Activated T-cell treated with anti-CD3 and anti-CD28 coated beads, Interleukin-2, amount 50 U/mL, for 24 hours (primary cell): ENCODE measurements at regions not wholly inside any gene's neighbourhood (a gene's known extent, or its start where the extent isn't known, plus 50 kb on each side); places are given as distances from the start of the nearest gene placed in this dataset.

Experiments used
- DNase-seq: peaks from one replicate; pipeline ENCODE4 v3.0.0-alpha.2; 2020
- H3K27ac Mint-ChIP-seq: 2 replicates; pipeline ENCODE4 v1.8.0; 2020; ENCODE audit warnings: mild to moderate bottlenecking, mixed read lengths
- H3K27me3 Mint-ChIP-seq: 2 replicates; pipeline ENCODE4 v1.8.0; 2020; ENCODE audit warnings: mixed read lengths
- H3K36me3 Mint-ChIP-seq: 2 replicates; pipeline ENCODE4 v1.8.0; 2020; ENCODE audit warnings: low read depth, mixed read lengths
- H3K4me1 Mint-ChIP-seq: 2 replicates; pipeline ENCODE4 v1.8.0; 2020; ENCODE audit warnings: low read depth, mixed read lengths
- H3K4me3 Mint-ChIP-seq: 2 replicates; pipeline ENCODE4 v1.8.0; 2020; ENCODE audit warnings: mild to moderate bottlenecking, moderate library complexity, mixed read lengths
- H3K9me3 Mint-ChIP-seq: 2 replicates; pipeline ENCODE4 v1.8.0; 2020; ENCODE audit warnings: mixed read lengths

GRCh38 chr2:104577143-104577542 lies 276.8 kb upstream of the POU3F3 start:
- DNase-seq: no peak
- Mint-ChIP-seq H3K4me1 (no peaks in the 10 kb centered on the region), H3K27ac (no peak overlapping the region), H3K9me3 (no peaks in the 10 kb centered on the region), H3K4me3 (no peak overlapping the region), H3K27me3 (no peaks in the 10 kb centered on the region), H3K36me3 (no peaks in the 10 kb centered on the region)

- H3K4me3 Mint-ChIP-seq: no peak overlapping the region
- no peaks in the 10 kb centered on the region for H3K4me1 Mint-ChIP-seq
- no peaks in the 10 kb centered on the region for H3K9me3 Mint-ChIP-seq
- H3K36me3 Mint-ChIP-seq: no peaks in the 10 kb centered on the region
- H3K27ac Mint-ChIP-seq: no peak overlapping the region
- H3K27me3 Mint-ChIP-seq: no peaks in the 10 kb centered on the region
- no peak for DNase-seq
Measured at GRCh38 chr2:104582471-104582870, 271.4 kb upstream of the POU3F3 start.

- Mint-ChIP-seq H3K4me3 (no peak overlapping the region), H3K27ac (no peak overlapping the region), H3K4me1 (no peaks in the 10 kb centered on the region), H3K36me3 (no peaks in the 10 kb centered on the region), H3K27me3 (no peaks in the 10 kb centered on the region), H3K9me3 (no peaks in the 10 kb centered on the region)
- DNase-seq: no peak
Measured at GRCh38 chr2:104583811-104584210, 270.1 kb upstream of the POU3F3 start.

GRCh38 chr2:104584393-104584792 lies 269.5 kb upstream of the POU3F3 start:
- Mint-ChIP-seq H3K4me3 (no peak overlapping the region), H3K36me3 (no peaks in the 10 kb centered on the region), H3K27me3 (no peaks in the 10 kb centered on the region), H3K27ac (no peak overlapping the region), H3K9me3 (no peaks in the 10 kb centered on the region), H3K4me1 (no peaks in the 10 kb centered on the region)
- DNase-seq: no peak

GRCh38 chr2:104595576-104595975 lies 258.3 kb upstream of the POU3F3 start:
- Mint-ChIP-seq H3K27me3 (no peaks in the 10 kb centered on the region), H3K36me3 (no peaks in the 10 kb centered on the region), H3K4me3 (no peak overlapping the region), H3K27ac (no peak overlapping the region), H3K9me3 (peaks cover 24% of the 10 kb centered on the region), H3K4me1 (no peaks in the 10 kb centered on the region)
- DNase-seq: no peak

- Mint-ChIP-seq H3K9me3 (peaks cover 17% of the 10 kb centered on the region), H3K36me3 (no peaks in the 10 kb centered on the region), H3K27ac (no peak overlapping the region), H3K4me3 (no peak overlapping the region), H3K27me3 (no peaks in the 10 kb centered on the region), H3K4me1 (no peaks in the 10 kb centered on the region)
- no peak for DNase-seq
Measured at GRCh38 chr2:104597942-104598341, 256.0 kb upstream of the POU3F3 start.

- no peak for DNase-seq
- Mint-ChIP-seq H3K27ac (no peak overlapping the region), H3K36me3 (no peaks in the 10 kb centered on the region), H3K9me3 (peaks cover 13% of the 10 kb centered on the region), H3K4me3 (no peak overlapping the region), H3K4me1 (no peaks in the 10 kb centered on the region), H3K27me3 (no peaks in the 10 kb centered on the region)
Measured at GRCh38 chr2:104598636-104599035, 255.3 kb upstream of the POU3F3 start.

GRCh38 chr2:104599787-104600510 lies 254.0 kb upstream of the POU3F3 start:
- Mint-ChIP-seq H3K4me1 (no peaks in the 10 kb centered on the region), H3K27ac (no peak overlapping the region), H3K9me3 (peaks cover 17% of the 10 kb centered on the region), H3K27me3 (no peaks in the 10 kb centered on the region), H3K36me3 (no peaks in the 10 kb centered on the region), H3K4me3 (no peak overlapping the region)
- DNase-seq: no peak

- no peaks in the 10 kb centered on the region for H3K4me1 Mint-ChIP-seq
- DNase-seq: no peak
- no peaks in the 10 kb centered on the region for H3K27me3 Mint-ChIP-seq
- no peak overlapping the region for H3K27ac Mint-ChIP-seq
- H3K9me3 Mint-ChIP-seq: peaks cover 9% of the 10 kb centered on the region
- H3K4me3 Mint-ChIP-seq: no peak overlapping the region
- H3K36me3 Mint-ChIP-seq: no peaks in the 10 kb centered on the region
Measured at GRCh38 chr2:104606056-104606455, 247.9 kb upstream of the POU3F3 start.

GRCh38 chr2:104616856-104617255 lies 237.1 kb upstream of the POU3F3 start:
- Mint-ChIP-seq H3K27ac (no peak overlapping the region), H3K4me1 (no peaks in the 10 kb centered on the region), H3K4me3 (no peak overlapping the region), H3K9me3 (peaks cover 4% of the 10 kb centered on the region), H3K36me3 (no peaks in the 10 kb centered on the region), H3K27me3 (no peaks in the 10 kb centered on the region)
- no peak for DNase-seq

GRCh38 chr2:104620801-104621200 lies 233.1 kb upstream of the POU3F3 start:
- peaks cover 9% of the 10 kb centered on the region for H3K9me3 Mint-ChIP-seq
- H3K36me3 Mint-ChIP-seq: no peaks in the 10 kb centered on the region
- no peak overlapping the region for H3K4me3 Mint-ChIP-seq
- no peaks in the 10 kb centered on the region for H3K4me1 Mint-ChIP-seq
- H3K27ac Mint-ChIP-seq: no peak overlapping the region
- no peaks in the 10 kb centered on the region for H3K27me3 Mint-ChIP-seq
- no peak for DNase-seq

GRCh38 chr2:104635608-104636007 lies 218.3 kb upstream of the POU3F3 start:
- no peak overlapping the region for H3K4me3 Mint-ChIP-seq

GRCh38 chr2:104638190-104638858 lies 215.6 kb upstream of the POU3F3 start:
- no peak for DNase-seq
- Mint-ChIP-seq H3K27me3 (no peaks in the 10 kb centered on the region), H3K4me3 (no peak overlapping the region), H3K9me3 (no peaks in the 10 kb centered on the region), H3K4me1 (no peaks in the 10 kb centered on the region), H3K27ac (no peak overlapping the region), H3K36me3 (no peaks in the 10 kb centered on the region)

More at GRCh38 chr2:104635608-104636007, 218.3 kb upstream of the POU3F3 start:
- DNase-seq: no peak
- H3K27me3 Mint-ChIP-seq: no peaks in the 10 kb centered on the region
- no peaks in the 10 kb centered on the region for H3K36me3 Mint-ChIP-seq
- H3K4me1 Mint-ChIP-seq: no peaks in the 10 kb centered on the region
- H3K9me3 Mint-ChIP-seq: no peaks in the 10 kb centered on the region
- no peak overlapping the region for H3K27ac Mint-ChIP-seq

GRCh38 chr2:104638859-104639202 lies 215.1 kb upstream of the POU3F3 start:
- Mint-ChIP-seq H3K27ac (no peak overlapping the region), H3K27me3 (no peaks in the 10 kb centered on the region), H3K4me3 (no peak overlapping the region), H3K9me3 (no peaks in the 10 kb centered on the region), H3K36me3 (no peaks in the 10 kb centered on the region), H3K4me1 (no peaks in the 10 kb centered on the region)
- no peak for DNase-seq

GRCh38 chr2:104641786-104642185 lies 212.1 kb upstream of the POU3F3 start:
- Mint-ChIP-seq H3K4me1 (no peaks in the 10 kb centered on the region), H3K27me3 (no peaks in the 10 kb centered on the region), H3K9me3 (no peaks in the 10 kb centered on the region), H3K36me3 (no peaks in the 10 kb centered on the region), H3K27ac (no peak overlapping the region), H3K4me3 (no peak overlapping the region)
- DNase-seq: no peak
